NCI-H2171 (cell line): ENCODE measurements at regions not wholly inside any gene's neighbourhood (a gene's known extent, or its start where the extent isn't known, plus 50 kb on each side); places are given as distances from the start of the nearest gene placed in this dataset.

Experiments
- DNase-seq: peaks from one replicate; lab custom pipeline; 2025; lab: John Stamatoyannopoulos, UW

GRCh38 chr3:194738254-194739093, 52.8 kb downstream of the FAM43A start:
- DNase-seq = peak; percentile 77

DNA sequence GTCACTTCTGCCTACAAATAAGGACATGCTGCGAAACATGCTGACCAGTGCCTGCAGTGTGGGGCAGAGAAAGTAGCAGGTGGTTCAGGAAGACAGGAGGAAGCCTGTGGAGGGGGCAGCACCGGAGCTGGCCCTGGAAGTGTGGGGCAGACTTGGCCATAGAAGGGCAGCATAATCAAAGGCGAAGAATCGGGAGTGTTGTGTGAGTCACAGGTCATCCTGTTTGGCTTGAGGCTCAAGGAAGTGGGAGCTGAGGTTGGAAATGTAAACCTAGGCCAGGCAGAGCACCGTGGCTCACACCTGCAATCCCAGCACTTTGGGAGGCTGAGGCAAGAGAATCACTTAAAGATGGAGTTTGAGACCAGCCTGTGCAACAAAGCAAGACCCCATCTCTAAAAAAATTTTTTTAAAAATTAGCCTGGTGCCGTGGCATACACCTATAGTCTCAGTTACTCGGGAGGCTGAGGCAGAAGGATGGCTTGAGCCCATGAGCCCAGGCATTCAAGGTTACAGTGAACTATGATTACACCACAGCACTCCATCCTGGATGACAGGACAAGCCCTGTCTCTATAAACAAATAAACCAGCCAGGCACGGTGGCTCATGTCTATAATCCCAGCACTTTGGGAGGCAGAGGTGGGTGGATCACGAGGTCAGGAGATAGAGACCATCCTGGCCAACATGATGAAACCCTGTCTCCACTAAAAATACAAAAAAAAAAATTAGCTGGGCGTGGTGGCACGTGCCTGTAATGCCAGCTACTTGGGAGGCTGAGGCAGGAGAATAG, 54.0 kb downstream of the FAM43A start:
- DNase-seq = no peak

DNA sequence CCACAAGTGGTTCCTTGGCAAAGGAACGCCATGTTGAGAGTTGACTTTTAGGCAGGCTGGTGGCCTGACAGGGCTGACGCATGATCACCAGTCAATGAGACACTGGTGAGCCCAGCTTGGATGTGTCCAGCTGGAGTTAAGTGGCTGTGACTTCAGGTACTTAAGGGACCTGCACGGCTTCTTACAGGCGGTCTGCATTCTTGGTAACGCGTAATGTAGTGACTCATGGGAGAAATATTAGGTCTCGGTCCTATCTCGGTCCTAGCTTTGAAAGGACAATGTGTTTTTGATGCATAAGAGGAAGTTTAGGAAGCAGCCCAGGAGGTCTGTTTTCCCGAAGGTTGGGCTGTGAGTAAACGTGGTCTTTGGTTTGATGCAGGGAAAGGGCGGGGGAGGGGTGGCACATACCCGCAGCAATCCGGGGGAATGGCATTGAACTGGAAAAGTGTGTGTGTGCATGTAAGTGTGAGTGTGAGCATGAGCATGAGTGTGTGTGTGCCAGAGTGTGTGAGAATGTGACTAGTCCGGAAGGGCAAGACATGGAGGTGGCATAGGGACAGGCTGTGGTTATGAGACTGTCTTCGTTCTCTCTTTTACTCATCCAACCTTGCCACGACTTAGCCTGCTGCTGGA, 55.3 kb downstream of the FAM43A start:
- no peak for DNase-seq

- DNase-seq = no peak
Measured at GRCh38 chr3:194741916-194742315, 56.2 kb downstream of the FAM43A start.

- DNase-seq = no peak
Measured at GRCh38 chr3:194744826-194745225, 59.1 kb downstream of the FAM43A start.

- DNase-seq = no peak
Measured at GRCh38 chr3:194745422-194746184, 59.9 kb downstream of the FAM43A start.

DNA sequence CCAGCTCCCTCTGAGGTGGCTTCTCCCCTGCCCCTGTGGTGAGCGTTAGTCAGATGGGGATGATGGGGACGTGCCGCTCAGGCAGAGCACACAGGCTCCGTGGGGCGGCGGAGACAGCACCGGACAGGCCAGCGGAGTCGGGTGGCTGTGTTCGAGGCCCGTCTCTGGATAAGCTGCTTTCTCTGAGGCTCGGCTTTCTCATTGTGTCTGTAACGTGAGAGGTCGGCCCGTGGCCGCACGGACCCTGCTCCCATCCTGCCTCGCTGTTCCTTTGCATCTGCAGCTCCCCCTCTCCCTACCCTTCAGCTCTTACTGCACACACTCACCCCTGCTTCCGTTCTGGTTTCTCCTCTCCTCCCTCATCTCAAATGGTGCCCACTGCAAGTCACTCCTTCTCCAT, 62.5 kb downstream of the FAM43A start:
- DNase-seq = no peak

DNA sequence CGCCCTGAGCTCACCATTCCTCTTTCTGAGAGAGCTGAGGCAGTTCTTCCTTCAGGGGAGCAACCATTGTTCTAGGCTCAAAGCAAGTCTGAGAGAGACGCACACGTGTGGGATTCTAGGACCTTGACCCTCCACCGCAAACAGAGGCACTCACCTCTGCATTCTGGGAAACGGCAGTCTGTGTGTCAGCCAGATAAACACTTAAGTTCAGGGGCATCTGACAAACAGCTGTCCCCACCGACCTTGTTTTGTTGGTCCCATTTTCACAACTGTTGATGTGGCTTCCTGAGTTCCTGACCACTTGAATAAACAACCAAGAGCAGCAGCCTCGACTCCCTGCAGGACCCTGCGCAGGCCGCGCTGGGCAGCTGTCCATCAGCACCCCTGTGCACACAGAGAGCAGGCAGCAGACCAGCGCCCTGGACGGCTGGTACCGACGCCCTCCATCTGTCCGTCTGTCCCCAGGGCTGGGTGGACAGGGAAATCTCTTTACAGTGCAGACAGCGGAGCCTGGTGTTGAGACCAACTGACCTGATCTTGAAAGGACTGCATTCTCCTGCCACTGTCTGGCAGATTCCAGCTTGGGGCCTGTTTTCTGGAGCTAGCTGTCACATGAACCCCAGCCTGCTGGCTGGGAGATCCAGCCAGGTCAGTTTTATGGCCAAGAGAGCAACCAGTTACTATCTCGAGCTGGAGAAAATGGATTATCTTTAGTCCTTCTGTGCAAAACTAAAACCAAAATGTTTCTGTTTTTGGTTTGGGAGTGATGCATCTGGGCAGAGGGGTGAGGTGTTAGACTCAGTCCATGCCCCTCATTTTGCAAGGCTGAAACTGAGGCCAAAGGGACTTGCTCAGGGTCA, 64.2 kb downstream of the FAM43A start:
- no peak for DNase-seq

GRCh38 chr3:194750491-194750828, 64.8 kb downstream of the FAM43A start:
- no peak for DNase-seq

DNA sequence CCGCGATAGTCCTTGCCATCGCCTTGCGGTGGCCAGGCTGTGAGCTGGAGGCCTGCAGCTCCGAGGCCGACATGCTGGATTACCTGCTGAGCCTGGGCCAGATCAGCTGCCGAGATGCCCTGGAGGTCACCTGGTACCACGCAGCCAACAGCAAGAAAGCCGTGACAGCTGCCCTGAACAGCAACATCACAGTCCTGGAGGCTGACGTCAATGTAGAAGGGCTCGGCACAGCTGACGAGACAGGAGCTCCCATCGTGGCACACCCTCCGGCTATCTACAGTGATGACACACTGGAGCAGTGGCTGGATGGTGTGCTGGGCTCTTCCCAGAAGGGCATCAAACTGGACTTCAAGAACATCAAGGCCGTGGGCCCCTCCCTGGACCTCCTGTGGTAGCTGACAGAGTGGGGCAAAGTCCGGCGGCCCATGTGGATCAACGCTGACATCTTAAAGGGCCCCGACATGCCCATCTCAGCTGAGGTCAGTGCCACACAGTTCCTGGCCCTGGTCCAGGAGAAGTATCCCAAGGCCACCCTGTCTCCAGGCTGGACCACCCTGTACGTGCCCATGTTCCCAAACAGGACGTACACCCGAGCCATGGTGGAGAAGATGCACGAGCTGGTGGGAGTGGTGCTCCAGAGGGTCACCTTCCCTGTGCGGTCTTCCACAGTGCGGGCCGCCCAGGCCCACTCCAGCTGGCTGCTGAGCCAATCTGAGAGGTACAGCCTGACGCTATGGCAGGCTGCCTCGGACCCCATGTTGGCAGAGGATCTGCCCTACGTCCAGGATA, 70.2 kb downstream of the FAM43A start:
- no peak for DNase-seq

DNA sequence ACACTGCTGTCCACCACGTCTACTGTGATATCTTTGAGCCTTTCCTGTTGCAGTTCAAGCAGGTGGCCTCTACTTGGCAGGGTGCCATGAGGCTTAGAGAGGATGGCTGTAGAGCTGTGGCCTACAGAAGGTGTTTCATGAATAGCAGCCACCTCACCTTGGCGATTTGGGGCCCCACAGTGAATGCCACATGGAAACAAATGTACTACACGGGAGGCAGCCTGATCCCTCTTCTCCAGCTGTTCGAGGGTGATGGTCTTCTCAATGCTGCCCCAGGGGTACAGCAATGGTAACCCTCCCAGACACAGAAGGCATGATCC, 70.7 kb downstream of the FAM43A start:
- DNase-seq = no peak

DNA sequence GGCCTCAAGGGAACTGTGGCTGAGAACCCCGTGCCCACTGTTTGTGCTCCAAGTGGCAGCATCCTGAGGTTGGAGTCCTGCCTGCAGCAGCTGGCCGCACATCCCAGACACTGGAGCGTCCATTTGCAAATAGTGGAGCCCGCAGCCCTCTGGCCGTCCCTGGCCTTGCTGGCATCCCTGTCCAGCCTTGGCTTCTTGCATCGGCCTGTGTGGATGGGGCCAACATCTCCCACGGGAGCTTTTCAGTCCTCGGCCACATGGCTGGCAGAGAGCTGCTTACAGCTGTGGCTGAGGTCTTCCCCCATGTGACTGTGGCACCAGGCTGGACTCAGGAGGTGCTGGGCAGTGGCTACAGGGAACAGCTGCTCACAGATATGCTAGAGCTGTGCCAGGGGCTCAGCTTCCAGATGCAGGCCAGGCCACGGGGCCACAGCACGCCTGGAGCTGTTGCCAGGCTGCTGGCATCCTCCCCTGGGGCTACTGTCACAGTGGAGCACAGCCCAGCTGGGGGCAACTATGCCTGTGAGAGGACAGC, 71.2 kb downstream of the FAM43A start:
- peak; percentile 25 for DNase-seq

- no peak for DNase-seq
Measured at GRCh38 chr3:194757647-194758061, 72.0 kb downstream of the FAM43A start.

- no peak for DNase-seq
Measured at GRCh38 chr3:194758716-194759115, 73.0 kb downstream of the FAM43A start.

DNA sequence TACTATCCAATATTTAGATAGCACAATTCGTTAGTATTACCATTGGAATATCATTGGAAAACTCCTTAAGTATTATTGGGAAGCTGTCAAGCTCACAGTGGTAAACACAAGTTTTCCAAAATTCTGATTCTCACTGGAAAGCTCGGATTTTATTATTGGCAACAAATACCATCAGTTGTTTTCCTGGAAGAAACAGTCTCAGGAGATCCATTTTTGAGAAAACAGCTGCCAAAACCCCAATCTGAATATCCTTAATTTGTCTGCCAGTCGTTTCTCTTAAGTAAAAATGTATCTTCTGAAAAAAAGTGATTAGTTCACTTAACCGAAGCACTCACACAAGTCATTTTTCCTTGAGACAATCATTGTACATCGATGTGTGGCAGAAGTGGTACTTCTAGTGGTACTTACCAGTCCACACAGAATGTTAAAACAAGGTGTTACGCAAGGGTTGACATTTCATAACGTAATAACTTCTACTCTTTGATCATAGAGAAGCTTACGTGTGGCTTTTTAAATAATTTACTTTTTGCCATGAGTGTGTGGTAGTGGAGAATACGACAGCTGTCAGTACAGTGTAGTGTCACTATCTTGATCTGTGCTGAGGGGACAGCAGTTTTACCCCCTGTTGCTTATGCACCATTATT, 74.9 kb downstream of the FAM43A start:
- no peak for DNase-seq

DNA sequence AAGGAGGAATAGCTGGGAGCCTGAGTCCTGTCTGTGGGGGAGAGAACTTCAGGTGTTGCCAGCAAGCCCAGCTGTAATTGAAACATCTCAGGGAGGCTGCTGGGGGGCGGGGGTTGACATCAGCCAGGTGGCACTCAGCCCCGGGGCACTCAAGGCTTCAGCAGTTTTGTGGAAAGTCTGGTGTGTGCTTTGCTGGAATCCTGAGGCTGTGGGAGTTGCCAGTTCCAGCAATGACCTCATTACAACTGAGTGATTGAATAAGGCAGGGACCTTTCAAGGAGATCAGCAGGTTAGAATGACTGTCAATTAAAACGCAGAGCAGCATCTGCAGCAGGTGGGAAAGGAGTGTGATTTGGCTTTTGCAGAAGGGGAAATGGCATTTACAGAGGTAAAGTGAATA, 75.7 kb downstream of the FAM43A start:
- DNase-seq = peak; percentile 57

- DNase-seq = no peak
Measured at GRCh38 chr3:194766845-194767244, 81.2 kb downstream of the FAM43A start.

GRCh38 chr3:194767446-194768207, 81.9 kb downstream of the FAM43A start:
- DNase-seq = no peak

DNA sequence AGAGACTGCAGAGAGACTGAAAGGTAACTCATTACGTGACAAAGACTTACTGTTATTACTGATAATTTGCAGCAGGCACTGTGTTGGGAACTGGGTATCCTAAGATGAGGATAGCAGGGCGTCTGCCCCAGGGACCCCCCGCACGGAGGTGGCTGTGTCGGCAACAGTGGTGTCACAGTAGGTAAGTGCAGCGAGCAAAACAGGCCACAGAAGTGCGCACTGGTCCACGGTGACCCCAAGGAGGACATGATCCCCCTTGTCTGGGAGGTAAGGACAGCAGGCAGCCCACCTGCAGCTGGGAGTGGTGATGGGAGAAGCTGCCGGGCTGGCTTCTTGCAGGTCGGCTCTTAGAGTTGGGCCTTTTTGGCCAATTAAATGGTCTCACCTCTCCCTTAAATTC, 82.9 kb downstream of the FAM43A start:
- no peak for DNase-seq
